ENCODE measurements at regions not wholly inside any gene's neighbourhood (a gene's known extent, or its start where the extent isn't known, plus 50 kb on each side); places are given as distances from the start of the nearest gene placed in this dataset.

DNA sequence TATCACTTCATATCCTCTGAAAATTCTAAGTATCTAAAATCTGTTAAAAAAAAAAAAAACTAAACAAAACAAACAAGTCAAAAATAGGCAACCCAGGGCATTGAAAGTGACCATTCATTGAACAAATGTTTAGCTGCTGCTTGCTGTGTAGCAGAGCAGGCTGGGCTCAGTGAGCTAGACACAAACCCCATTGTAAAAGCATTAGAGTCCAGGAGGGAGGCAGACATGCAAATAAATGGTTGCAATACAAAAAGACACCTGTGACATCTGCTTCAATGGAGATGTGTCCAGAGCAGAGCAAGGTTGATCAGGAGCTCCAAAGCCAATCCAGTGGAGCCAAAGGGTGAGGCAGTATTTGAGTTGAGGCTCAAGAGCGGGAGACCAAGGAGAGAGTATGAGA is 267.3 kb upstream of the GATB start:
- H3K9me3 ChIP-seq (ENCODE audit: low read depth) = no peaks in the 10 kb centered on the region
- no peaks in the 10 kb centered on the region for H3K79me2 ChIP-seq (ENCODE audit: insufficient read depth)
- H3K4me2 ChIP-seq (ENCODE audit: unreplicated experiment) = no peak overlapping the region
- H3K9me2 ChIP-seq (ENCODE audit: insufficient read depth) = no peaks in the 10 kb centered on the region
- no peaks in the 10 kb centered on the region for H3K27me3 ChIP-seq (replicated peaks; ENCODE audit: insufficient read depth)
- no peak overlapping the region for H3K4me3 ChIP-seq
- H3K36me3 ChIP-seq (ENCODE audit: low read depth) = no peaks in the 10 kb centered on the region
- H3K27ac ChIP-seq = no peak overlapping the region
- no peak for TF ChIP-seq EZH2phosphoT487 (IDR thresholded peaks at IDR 0.05; ENCODE audit: insufficient read depth, low read depth)
- TF ChIP-seq EZH2 (IDR thresholded peaks at IDR 0.05; ENCODE audit: insufficient read depth, poor library complexity, severe bottlenecking) = no peak
- no peak overlapping the region for H3K9ac ChIP-seq
- peaks cover 13% of the 10 kb centered on the region for H3K4me1 ChIP-seq (ENCODE audit: insufficient read depth)
- H2AFZ ChIP-seq = no peak overlapping the region
- whole genome bisulfite sequencing, 2 experiments (ENCODE audit: low coverage in 1 of 2, low lambda C conversion rate in 2 of 2, missing lambda C conversion rate in 2 of 2) = 57 to 67% methylated on average over 1 of the region's 1 CpG
- in situ Hi-C loops (cut with MboI) = no loop called here
- H3F3A ChIP-seq (ENCODE audit: insufficient read depth) = peaks cover 18% of the 10 kb centered on the region
- no peaks in the 10 kb centered on the region for H4K20me1 ChIP-seq (ENCODE audit: insufficient read depth)
- no peak for DNase-seq

- no peaks in the 10 kb centered on the region for H3F3A ChIP-seq (ENCODE audit: insufficient read depth)
- H3K9me3 ChIP-seq (ENCODE audit: low read depth) = no peaks in the 10 kb centered on the region
- no peak overlapping the region for H3K4me3 ChIP-seq
- no peaks in the 10 kb centered on the region for H3K27me3 ChIP-seq (replicated peaks; ENCODE audit: insufficient read depth)
- H3K79me2 ChIP-seq (ENCODE audit: insufficient read depth) = no peaks in the 10 kb centered on the region
- H3K36me3 ChIP-seq (ENCODE audit: low read depth) = no peaks in the 10 kb centered on the region
- H2AFZ ChIP-seq = no peak overlapping the region
- no peak for TF ChIP-seq EZH2 (IDR thresholded peaks at IDR 0.05; ENCODE audit: insufficient read depth, poor library complexity, severe bottlenecking)
- TF ChIP-seq EZH2phosphoT487 (IDR thresholded peaks at IDR 0.05; ENCODE audit: insufficient read depth, low read depth) = no peak
- DNase-seq = no peak
- no peak overlapping the region for H3K4me2 ChIP-seq (ENCODE audit: unreplicated experiment)
- H3K9me2 ChIP-seq (ENCODE audit: insufficient read depth) = no peaks in the 10 kb centered on the region
- no peaks in the 10 kb centered on the region for H4K20me1 ChIP-seq (ENCODE audit: insufficient read depth)
- H3K4me1 ChIP-seq (ENCODE audit: insufficient read depth) = no peaks in the 10 kb centered on the region
- no peak overlapping the region for H3K27ac ChIP-seq
- in situ Hi-C loops (cut with MboI) = no loop called here
- H3K9ac ChIP-seq = no peak overlapping the region
These were observed 264.1 kb upstream of the GATB start for GRCh38 chr4:152024881-152025280.

- H3F3A ChIP-seq (ENCODE audit: insufficient read depth) = no peaks in the 10 kb centered on the region
- H3K4me3 ChIP-seq = no peak overlapping the region
- H2AFZ ChIP-seq = no peak overlapping the region
- WGBS, 2 experiments (ENCODE audit: low coverage in 1 of 2, low lambda C conversion rate in 2 of 2, missing lambda C conversion rate in 2 of 2) = 79 to 80% methylated on average over 9 of the region's 9 CpGs
- H3K9me3 ChIP-seq (ENCODE audit: low read depth) = no peaks in the 10 kb centered on the region
- in situ Hi-C loops (cut with MboI) = no loop called here
- H3K79me2 ChIP-seq (ENCODE audit: insufficient read depth) = no peaks in the 10 kb centered on the region
- TF ChIP-seq EZH2phosphoT487 (IDR thresholded peaks at IDR 0.05; ENCODE audit: insufficient read depth, low read depth) = no peak
- no peaks in the 10 kb centered on the region for H4K20me1 ChIP-seq (ENCODE audit: insufficient read depth)
- no peaks in the 10 kb centered on the region for H3K36me3 ChIP-seq (ENCODE audit: low read depth)
- H3K9ac ChIP-seq = no peak overlapping the region
- no peaks in the 10 kb centered on the region for H3K9me2 ChIP-seq (ENCODE audit: insufficient read depth)
- H3K4me1 ChIP-seq (ENCODE audit: insufficient read depth) = no peaks in the 10 kb centered on the region
- H3K4me2 ChIP-seq (ENCODE audit: unreplicated experiment) = no peak overlapping the region
- no peak for DNase-seq
- no peaks in the 10 kb centered on the region for H3K27me3 ChIP-seq (replicated peaks; ENCODE audit: insufficient read depth)
- no peak overlapping the region for H3K27ac ChIP-seq
These were observed 262.9 kb upstream of the GATB start for GRCh38 chr4:152023674-152024073.

DNA sequence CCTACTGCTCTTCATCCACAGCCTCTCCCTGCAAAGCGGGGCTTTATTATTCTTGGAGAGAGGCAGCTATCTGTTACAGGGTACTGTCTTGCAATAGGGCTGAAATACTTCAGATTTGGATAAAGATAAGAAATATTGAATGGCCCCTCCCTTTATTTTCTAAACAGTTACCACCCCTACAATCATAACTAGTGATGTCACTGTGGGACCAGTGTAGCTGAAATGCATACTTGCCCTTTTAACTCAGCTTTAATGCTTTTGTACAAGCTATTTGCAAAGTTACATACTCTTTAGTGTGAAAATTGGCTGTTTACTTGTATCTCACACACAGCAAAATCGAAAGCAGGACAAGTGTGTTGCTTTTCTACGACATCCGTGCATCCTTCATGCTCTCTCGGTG is 261.7 kb upstream of the GATB start:
- Histone ChIP-seq H3K4me3 (no peak overlapping the region), H3K27me3 (replicated peaks; ENCODE audit: insufficient read depth) (no peaks in the 10 kb centered on the region), H3F3A (ENCODE audit: insufficient read depth) (no peaks in the 10 kb centered on the region), H3K9ac (no peak overlapping the region), H3K9me3 (ENCODE audit: low read depth) (no peaks in the 10 kb centered on the region), H3K4me1 (ENCODE audit: insufficient read depth) (no peaks in the 10 kb centered on the region), H4K20me1 (ENCODE audit: insufficient read depth) (no peaks in the 10 kb centered on the region), H3K4me2 (ENCODE audit: unreplicated experiment) (no peak overlapping the region), H2AFZ (no peak overlapping the region), H3K27ac (no peak overlapping the region), H3K9me2 (ENCODE audit: insufficient read depth) (no peaks in the 10 kb centered on the region), H3K36me3 (ENCODE audit: low read depth) (no peaks in the 10 kb centered on the region), H3K79me2 (ENCODE audit: insufficient read depth) (no peaks in the 10 kb centered on the region)
- TF ChIP-seq EZH2phosphoT487 (IDR thresholded peaks at IDR 0.05; ENCODE audit: insufficient read depth, low read depth) = no peak
- TF ChIP-seq EZH2 (IDR thresholded peaks at IDR 0.05; ENCODE audit: insufficient read depth, poor library complexity, severe bottlenecking) = no peak
- WGBS, 2 experiments (ENCODE audit: low coverage in 1 of 2, low lambda C conversion rate in 2 of 2, missing lambda C conversion rate in 2 of 2) = 92 to 93% methylated on average over 5 of the region's 5 CpGs
- no peak for DNase-seq
- in situ Hi-C loops (cut with MboI) = no loop called here

- H3K27ac ChIP-seq = no peak overlapping the region
- H3K4me1 ChIP-seq (ENCODE audit: insufficient read depth) = no peaks in the 10 kb centered on the region
- in situ Hi-C loops (cut with MboI) = no loop called here
- H3F3A ChIP-seq (ENCODE audit: insufficient read depth) = no peaks in the 10 kb centered on the region
- H3K27me3 ChIP-seq (replicated peaks; ENCODE audit: insufficient read depth) = no peaks in the 10 kb centered on the region
- no peaks in the 10 kb centered on the region for H3K79me2 ChIP-seq (ENCODE audit: insufficient read depth)
- 78 to 87% methylated on average over 6 of the region's 6 CpGs for WGBS, 2 experiments (ENCODE audit: low coverage in 1 of 2, low lambda C conversion rate in 2 of 2, missing lambda C conversion rate in 2 of 2)
- H4K20me1 ChIP-seq (ENCODE audit: insufficient read depth) = no peaks in the 10 kb centered on the region
- H3K9me3 ChIP-seq (ENCODE audit: low read depth) = no peaks in the 10 kb centered on the region
- no peak overlapping the region for H3K4me3 ChIP-seq
- H3K36me3 ChIP-seq (ENCODE audit: low read depth) = no peaks in the 10 kb centered on the region
- H3K9me2 ChIP-seq (ENCODE audit: insufficient read depth) = no peaks in the 10 kb centered on the region
- H2AFZ ChIP-seq = no peak overlapping the region
- no peak overlapping the region for H3K4me2 ChIP-seq (ENCODE audit: unreplicated experiment)
- H3K9ac ChIP-seq = no peak overlapping the region
- DNase-seq = no peak
- TF ChIP-seq EZH2 (IDR thresholded peaks at IDR 0.05; ENCODE audit: insufficient read depth, poor library complexity, severe bottlenecking) (no peak), EZH2phosphoT487 (IDR thresholded peaks at IDR 0.05; ENCODE audit: insufficient read depth, low read depth) (no peak)
These were observed 261.1 kb upstream of the GATB start for GRCh38 chr4:152021788-152022438.

Data from GM23248 (cell line).